ENCODE measurements at regions not wholly inside any gene's neighbourhood (a gene's known extent, or its start where the extent isn't known, plus 50 kb on each side); places are given as distances from the start of the nearest gene placed in this dataset.

GRCh38 chr9:38318759-38319495, 73.6 kb upstream of the ALDH1B1 start:
- peak; percentile 69 for DNase-seq (ENCODE audit: extremely low spot score)
- no peak for TF ChIP-seq CTCF (IDR thresholded peaks at IDR 0.05; ENCODE audit: control extremely low read depth, extremely low read depth, low read depth, missing control alignments)
- ChIA-PET CTCF (interaction anchor here (1.9 to 2.7 kb wide), 2 partner anchors 8 to 11 kb away, joined by 4 to 9 read pairs; no protein-coding TSS in a partner anchor), POLR2A (no interaction called here)

- CTCF ChIA-PET: interaction anchor here (1.1 kb wide), 1 partner anchor 18 kb away, joined by 3 read pairs; no protein-coding TSS in a partner anchor
- no peak for TF ChIP-seq CTCF (IDR thresholded peaks at IDR 0.05; ENCODE audit: control extremely low read depth, extremely low read depth, low read depth, missing control alignments)
- POLR2A ChIA-PET: no interaction called here
These were observed 76.2 kb upstream of the ALDH1B1 start for GRCh38 chr9:38316166-38316780.

GRCh38 chr9:38315085-38315595, 77.4 kb upstream of the ALDH1B1 start:
- TF ChIP-seq CTCF (IDR thresholded peaks at IDR 0.05; ENCODE audit: control extremely low read depth, extremely low read depth, low read depth, missing control alignments): no peak
- no peak for DNase-seq (ENCODE audit: extremely low spot score)
- ChIA-PET CTCF (interaction anchor here (1.1 kb wide), 1 partner anchor 17 kb away, joined by 3 read pairs; no protein-coding TSS in a partner anchor), POLR2A (no interaction called here)

More at GRCh38 chr9:38316166-38316780, 76.2 kb upstream of the ALDH1B1 start:
- no peak for DNase-seq (ENCODE audit: extremely low spot score)

- no peak for DNase-seq (ENCODE audit: extremely low spot score)
- no peak for TF ChIP-seq CTCF (IDR thresholded peaks at IDR 0.05; ENCODE audit: control extremely low read depth, extremely low read depth, low read depth, missing control alignments)
These were observed 79.1 kb upstream of the ALDH1B1 start for GRCh38 chr9:38313421-38313820.

GRCh38 chr9:38312406-38312805, 80.1 kb upstream of the ALDH1B1 start:
- POLR2A ChIA-PET: no interaction called here
- no peak for TF ChIP-seq CTCF (IDR thresholded peaks at IDR 0.05; ENCODE audit: control extremely low read depth, extremely low read depth, low read depth, missing control alignments)
- CTCF ChIA-PET: interaction anchor here (1.1 kb wide), 1 partner anchor 17 kb away, joined by 3 read pairs; no protein-coding TSS in a partner anchor
- no peak for DNase-seq (ENCODE audit: extremely low spot score)

More at GRCh38 chr9:38313421-38313820, 79.1 kb upstream of the ALDH1B1 start:
- CTCF ChIA-PET: interaction anchor here (0.8 kb wide), 1 partner anchor 226 kb away, joined by 3 read pairs; no protein-coding TSS in a partner anchor
- POLR2A ChIA-PET: no interaction called here

GRCh38 chr9:38311382-38312270, 80.9 kb upstream of the ALDH1B1 start:
- DNase-seq (ENCODE audit: extremely low spot score): no peak
- CTCF ChIA-PET: interaction anchor here (1.0 to 1.4 kb wide), 4 partner anchors 8 to 52 kb away, joined by 3 to 4 read pairs (median 4); no protein-coding TSS in a partner anchor
- POLR2A ChIA-PET: no interaction called here
- no peak for TF ChIP-seq CTCF (IDR thresholded peaks at IDR 0.05; ENCODE audit: control extremely low read depth, extremely low read depth, low read depth, missing control alignments)

Measured in GM10248 (cell line).